ENCODE measurements at regions not wholly inside any gene's neighbourhood (a gene's known extent, or its start where the extent isn't known, plus 50 kb on each side); places are given as distances from the start of the nearest gene placed in this dataset.

- H3K9ac ChIP-seq (ENCODE audit: low read length in 3 of 3) = no peak overlapping the region
- H3K27me3 ChIP-seq (ENCODE audit: control insufficient read depth, insufficient read depth, low read length) = no peaks in the 10 kb centered on the region
- FAIRE-seq = no peak
- H3K27ac ChIP-seq (ENCODE audit: low read depth in 2 of 2, low read length in 2 of 2) = no peak overlapping the region
- H3K4me3 ChIP-seq (ENCODE audit: low read length in 3 of 3) = no peak overlapping the region
- peaks cover 0 to 12% (median 3%) of the 10 kb centered on the region in 3 donors for H3K9me3 ChIP-seq (ENCODE audit: control insufficient read depth in 2 of 3, insufficient read depth in 1 of 3, low read length in 3 of 3)
- no peak for TF ChIP-seq CTCF (IDR thresholded peaks at IDR 0.05; ENCODE audit: borderline replicate concordance, extremely low read depth, insufficient read depth)
- no peaks in the 10 kb centered on the region for H3K4me1 ChIP-seq (ENCODE audit: control insufficient read depth in 2 of 3, insufficient read depth in 2 of 3, low read depth in 1 of 3, low read length in 3 of 3)
- intact Hi-C loops (cut with DNase I) = no loop called here
- H3K36me3 ChIP-seq (ENCODE audit: control insufficient read depth in 2 of 3, insufficient read depth in 3 of 3, low read length in 3 of 3) = no peaks in the 10 kb centered on the region
- no peak for DNase-seq
Observed at GRCh38 chr22:22982616-22983015, 87.7 kb upstream of the GNAZ start.

GRCh38 chr22:22983123-22983522 lies 87.2 kb upstream of the GNAZ start:
- DNase-seq = no peak
- Histone ChIP-seq H3K9ac (ENCODE audit: low read length in 3 of 3) (no peak overlapping the region), H3K9me3 (ENCODE audit: control insufficient read depth in 2 of 3, insufficient read depth in 1 of 3, low read length in 3 of 3) (peaks cover 0 to 12% (median 3%) of the 10 kb centered on the region in 3 donors), H3K4me1 (ENCODE audit: control insufficient read depth in 2 of 3, insufficient read depth in 2 of 3, low read depth in 1 of 3, low read length in 3 of 3) (no peaks in the 10 kb centered on the region), H3K27ac (ENCODE audit: low read depth in 2 of 2, low read length in 2 of 2) (no peak overlapping the region), H3K4me3 (ENCODE audit: low read length in 3 of 3) (no peak overlapping the region), H3K27me3 (ENCODE audit: control insufficient read depth, insufficient read depth, low read length) (no peaks in the 10 kb centered on the region), H3K36me3 (ENCODE audit: control insufficient read depth in 2 of 3, insufficient read depth in 3 of 3, low read length in 3 of 3) (no peaks in the 10 kb centered on the region)
- FAIRE-seq = no peak
- intact Hi-C loops (cut with DNase I) = no loop called here
- no peak for TF ChIP-seq CTCF (IDR thresholded peaks at IDR 0.05; ENCODE audit: borderline replicate concordance, extremely low read depth, insufficient read depth)

GRCh38 chr22:22983816-22984215 lies 86.5 kb upstream of the GNAZ start:
- H3K36me3 ChIP-seq (ENCODE audit: control insufficient read depth in 2 of 3, insufficient read depth in 3 of 3, low read length in 3 of 3) = no peaks in the 10 kb centered on the region
- no peak overlapping the region for H3K9ac ChIP-seq (ENCODE audit: low read length in 3 of 3)
- no peaks in the 10 kb centered on the region for H3K27me3 ChIP-seq (ENCODE audit: control insufficient read depth, insufficient read depth, low read length)
- H3K4me3 ChIP-seq (ENCODE audit: low read length in 3 of 3) = no peak overlapping the region
- H3K27ac ChIP-seq (ENCODE audit: low read depth in 2 of 2, low read length in 2 of 2) = no peak overlapping the region
- FAIRE-seq (no peak), DNase-seq (no peak)
- intact Hi-C loops (cut with DNase I) = no loop called here
- H3K9me3 ChIP-seq (ENCODE audit: control insufficient read depth in 2 of 3, insufficient read depth in 1 of 3, low read length in 3 of 3) = peaks cover 0 to 11% (median 3%) of the 10 kb centered on the region in 3 donors
- H3K4me1 ChIP-seq (ENCODE audit: control insufficient read depth in 2 of 3, insufficient read depth in 2 of 3, low read depth in 1 of 3, low read length in 3 of 3) = no peaks in the 10 kb centered on the region
- no peak for TF ChIP-seq CTCF (IDR thresholded peaks at IDR 0.05; ENCODE audit: borderline replicate concordance, extremely low read depth, insufficient read depth)

GRCh38 chr22:22984967-22985366 lies 85.4 kb upstream of the GNAZ start:
- Histone ChIP-seq H3K4me1 (ENCODE audit: control insufficient read depth in 2 of 3, insufficient read depth in 2 of 3, low read depth in 1 of 3, low read length in 3 of 3) (no peaks in the 10 kb centered on the region), H3K27me3 (ENCODE audit: control insufficient read depth, insufficient read depth, low read length) (no peaks in the 10 kb centered on the region), H3K36me3 (ENCODE audit: control insufficient read depth in 2 of 3, insufficient read depth in 3 of 3, low read length in 3 of 3) (no peaks in the 10 kb centered on the region), H3K27ac (ENCODE audit: low read depth in 2 of 2, low read length in 2 of 2) (no peak overlapping the region), H3K9me3 (ENCODE audit: control insufficient read depth in 2 of 3, insufficient read depth in 1 of 3, low read length in 3 of 3) (peaks cover 0 to 2% (median 0%) of the 10 kb centered on the region in 3 donors), H3K9ac (ENCODE audit: low read length in 3 of 3) (no peak overlapping the region), H3K4me3 (ENCODE audit: low read length in 3 of 3) (no peak overlapping the region)
- no peak for TF ChIP-seq CTCF (IDR thresholded peaks at IDR 0.05; ENCODE audit: borderline replicate concordance, extremely low read depth, insufficient read depth)
- FAIRE-seq = no peak
- intact Hi-C loops (cut with DNase I) = no loop called here
- no peak for DNase-seq

Data from kidney (tissue), 13 donors.